Activated T-helper 2 cell treated with anti-CD3 and anti-CD28 coated beads, Interferon-gamma antibody, Interleukin-2, Interleukin-4, amounts not matched to agents 10 μg/mL and 5 μg/mL and 100 μg/mL, durations not matched to agents 14 hours and 24 hours and 36 hours (primary cell): ENCODE measurements at regions not wholly inside any gene's neighbourhood (a gene's known extent, or its start where the extent isn't known, plus 50 kb on each side); places are given as distances from the start of the nearest gene placed in this dataset.
"Not testable (repeated sequence)": the region's sequence is repeated elsewhere in the genome, so short reads cannot be mapped to it uniquely, and the experiment has no call there.

ENCODE experiments used
- DNase-seq: peaks from one replicate; pipeline ENCODE4 v3.0.0; 2021; ENCODE audit warnings: low spot score
- H3K27ac Mint-ChIP-seq: one replicate; pipeline ENCODE4 v1.8.0; 2021; ENCODE audit warnings: mixed read lengths
- H3K27me3 Mint-ChIP-seq: one replicate; pipeline ENCODE4 v1.8.0; 2021; ENCODE audit warnings: low read depth, mixed read lengths
- H3K36me3 Mint-ChIP-seq: one replicate; pipeline ENCODE4 v1.8.0; 2021; ENCODE audit warnings: low read depth, mixed read lengths
- H3K4me1 Mint-ChIP-seq: one replicate; pipeline ENCODE4 v1.8.0; 2021; ENCODE audit warnings: low read depth, mixed read lengths
- H3K4me3 Mint-ChIP-seq: one replicate; pipeline ENCODE4 v1.8.0; 2021; ENCODE audit warnings: low read depth, mild to moderate bottlenecking, moderate library complexity, mixed read lengths
- H3K9me3 Mint-ChIP-seq: one replicate; pipeline ENCODE4 v1.8.0; 2021; ENCODE audit warnings: mixed read lengths
- intact Hi-C: fragments of 100-400 bp; cut with micrococcal nuclease; formaldehyde crosslinking; loops from one replicate; pipeline ENCODE4 v1.15.1; 2023

DNA sequence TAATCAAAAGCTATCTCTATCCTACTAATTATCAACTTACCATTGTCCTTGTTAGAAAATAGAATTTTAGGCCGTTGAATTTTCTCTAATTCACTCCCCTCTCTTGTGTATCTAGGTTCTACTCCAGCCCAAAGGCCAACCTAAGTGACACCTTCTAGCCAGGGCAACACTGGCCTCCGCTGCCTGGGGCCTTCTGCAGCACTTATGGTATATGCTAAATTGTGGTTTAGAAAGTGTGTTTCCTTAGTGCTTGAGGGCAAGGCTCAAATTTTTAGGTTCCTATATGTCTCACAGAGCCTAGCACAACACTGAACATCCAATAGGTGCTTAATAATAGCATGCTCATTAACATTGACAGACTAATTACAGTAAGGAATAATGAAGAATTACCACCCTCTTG lies 187.2 kb upstream of the IRF2BP2 start:
- H3K4me1 Mint-ChIP-seq, intact Hi-C loops, H3K4me3 Mint-ChIP-seq, H3K36me3 Mint-ChIP-seq, H3K27ac Mint-ChIP-seq, H3K9me3 Mint-ChIP-seq, H3K27me3 Mint-ChIP-seq, DNase-seq: not testable (repeated sequence)

DNA sequence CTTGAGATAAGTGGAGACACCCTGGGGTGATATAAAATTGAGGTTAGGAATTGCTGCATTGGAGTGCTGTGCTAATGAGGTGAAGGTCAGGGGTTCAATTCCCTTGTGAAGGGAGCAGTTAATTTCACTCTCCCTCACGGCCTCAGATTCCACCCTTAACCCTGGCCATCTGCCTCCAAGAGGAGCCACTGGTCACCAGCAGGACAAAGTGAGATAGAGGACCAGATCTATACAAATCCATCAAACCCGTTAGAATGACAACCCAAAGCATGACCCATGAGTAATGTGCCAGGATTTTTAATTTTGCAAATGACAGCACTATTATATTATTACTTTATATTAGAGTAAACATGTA lies 186.4 kb upstream of the IRF2BP2 start:
- H3K27ac Mint-ChIP-seq, H3K4me3 Mint-ChIP-seq, H3K9me3 Mint-ChIP-seq, H3K4me1 Mint-ChIP-seq, intact Hi-C loops, DNase-seq, H3K27me3 Mint-ChIP-seq, H3K36me3 Mint-ChIP-seq: not testable (repeated sequence)

GRCh38 chr1:234795711-234796437 lies 185.9 kb upstream of the IRF2BP2 start:
- H3K4me1 Mint-ChIP-seq, H3K27me3 Mint-ChIP-seq, H3K9me3 Mint-ChIP-seq, H3K27ac Mint-ChIP-seq, intact Hi-C loops, H3K4me3 Mint-ChIP-seq, DNase-seq, H3K36me3 Mint-ChIP-seq: not testable (repeated sequence)

- DNase-seq, intact Hi-C loops, H3K36me3 Mint-ChIP-seq, H3K27ac Mint-ChIP-seq, H3K4me3 Mint-ChIP-seq, H3K4me1 Mint-ChIP-seq, H3K27me3 Mint-ChIP-seq, H3K9me3 Mint-ChIP-seq: not testable (repeated sequence)
Observed at GRCh38 chr1:234795007-234795406, 185.0 kb upstream of the IRF2BP2 start.

GRCh38 chr1:234794452-234794851 lies 184.5 kb upstream of the IRF2BP2 start:
- intact Hi-C loops, DNase-seq, H3K27ac Mint-ChIP-seq, H3K4me3 Mint-ChIP-seq, H3K9me3 Mint-ChIP-seq, H3K27me3 Mint-ChIP-seq, H3K4me1 Mint-ChIP-seq, H3K36me3 Mint-ChIP-seq: not testable (repeated sequence)

DNA sequence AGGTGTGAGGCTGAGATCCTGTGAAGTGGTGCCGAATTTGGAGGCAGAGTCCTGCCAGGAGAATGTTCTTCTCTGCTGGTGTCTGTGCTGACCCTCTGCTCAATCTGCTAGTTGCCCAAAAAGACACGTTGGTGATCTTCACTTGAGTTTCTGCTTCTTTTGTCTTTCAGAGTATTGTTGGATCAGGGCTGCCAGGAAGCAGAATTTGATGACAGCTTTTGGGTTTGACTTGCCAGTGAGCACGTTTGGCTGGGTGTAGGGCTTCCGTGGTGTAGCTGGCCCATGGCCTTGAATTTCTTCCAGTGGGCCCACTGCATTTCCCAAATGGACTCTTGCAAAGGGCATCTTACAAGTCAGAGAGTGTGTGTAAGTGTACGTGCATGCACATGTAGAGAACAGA lies 183.9 kb upstream of the IRF2BP2 start:
- H3K36me3 Mint-ChIP-seq, H3K27me3 Mint-ChIP-seq, H3K27ac Mint-ChIP-seq, H3K4me1 Mint-ChIP-seq, H3K4me3 Mint-ChIP-seq, intact Hi-C loops, DNase-seq, H3K9me3 Mint-ChIP-seq: not testable (repeated sequence)

DNA sequence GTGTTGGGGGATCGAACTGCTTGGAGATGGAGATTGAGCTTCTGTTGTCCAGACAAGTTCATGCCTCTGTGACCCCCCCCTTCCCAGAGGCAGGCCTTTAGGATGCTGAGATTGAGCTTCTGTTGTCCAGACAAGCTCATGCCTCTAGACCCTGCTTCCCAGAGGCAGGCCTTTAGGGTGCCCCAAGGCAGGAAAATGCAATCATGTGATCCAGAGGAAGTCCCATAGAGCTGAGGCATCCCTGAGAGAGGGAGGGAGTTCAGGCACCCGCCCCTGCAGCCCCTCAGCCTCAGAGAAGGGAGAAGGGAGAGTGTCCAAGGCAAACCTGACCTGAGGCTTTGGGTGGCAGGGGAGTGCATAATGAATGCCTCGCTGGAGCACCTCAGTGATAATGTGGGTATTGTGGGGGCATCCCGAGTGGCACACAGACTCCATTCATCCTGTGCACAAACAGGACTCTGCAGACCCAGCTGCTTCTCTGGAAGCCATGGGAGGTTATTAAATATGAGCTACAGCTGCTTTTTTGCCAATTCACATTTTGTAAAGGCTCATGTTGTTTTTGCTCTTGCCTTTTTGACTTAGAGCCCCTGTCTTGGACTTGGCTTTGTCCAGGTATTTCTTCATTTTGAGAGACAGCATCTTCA lies 182.4 kb upstream of the IRF2BP2 start:
- intact Hi-C loops, H3K9me3 Mint-ChIP-seq, H3K27me3 Mint-ChIP-seq, H3K36me3 Mint-ChIP-seq, H3K4me1 Mint-ChIP-seq, H3K27ac Mint-ChIP-seq, H3K4me3 Mint-ChIP-seq, DNase-seq: not testable (repeated sequence)

DNA sequence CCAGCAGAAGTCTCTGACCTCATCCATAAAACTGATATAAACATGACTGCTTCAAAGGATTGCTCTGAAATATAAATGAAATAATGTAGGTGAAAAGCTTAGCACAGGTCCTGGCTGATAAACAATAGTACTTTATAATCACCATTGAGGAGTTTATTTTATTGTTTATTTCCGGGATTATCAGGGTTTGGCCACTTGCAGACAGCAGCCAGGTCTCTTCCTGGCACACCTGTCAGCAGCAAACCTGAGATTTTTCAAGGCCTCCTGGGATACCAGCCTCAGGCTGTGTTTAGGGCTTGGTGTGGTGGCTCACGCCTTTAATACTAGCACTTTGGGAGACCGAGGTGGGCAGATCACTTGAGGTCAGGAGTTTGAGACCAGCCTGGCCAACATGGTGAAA lies 181.6 kb upstream of the IRF2BP2 start:
- H3K4me3 Mint-ChIP-seq, intact Hi-C loops, DNase-seq, H3K27me3 Mint-ChIP-seq, H3K9me3 Mint-ChIP-seq, H3K4me1 Mint-ChIP-seq, H3K27ac Mint-ChIP-seq, H3K36me3 Mint-ChIP-seq: not testable (repeated sequence)

DNA sequence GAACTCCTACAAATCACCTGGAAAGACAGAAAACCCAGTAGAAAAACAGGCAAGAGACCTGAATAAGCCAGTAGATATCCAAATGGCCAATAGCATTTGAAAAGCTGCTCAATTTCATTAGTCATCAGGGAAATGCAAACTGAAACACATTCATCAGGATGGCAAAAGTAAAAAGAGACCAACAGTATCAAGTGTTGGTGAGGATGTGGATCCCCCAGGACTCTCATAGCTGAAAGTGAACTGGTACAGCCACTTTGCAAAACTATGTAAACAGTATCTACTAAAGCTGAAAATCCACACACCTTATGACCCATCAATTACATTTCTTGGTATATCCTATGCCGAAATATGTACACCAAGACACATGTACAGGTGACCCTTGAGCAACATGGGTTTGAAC lies 180.4 kb upstream of the IRF2BP2 start:
- H3K9me3 Mint-ChIP-seq, H3K27ac Mint-ChIP-seq, DNase-seq, intact Hi-C loops, H3K4me1 Mint-ChIP-seq, H3K27me3 Mint-ChIP-seq, H3K36me3 Mint-ChIP-seq, H3K4me3 Mint-ChIP-seq: not testable (repeated sequence)

DNA sequence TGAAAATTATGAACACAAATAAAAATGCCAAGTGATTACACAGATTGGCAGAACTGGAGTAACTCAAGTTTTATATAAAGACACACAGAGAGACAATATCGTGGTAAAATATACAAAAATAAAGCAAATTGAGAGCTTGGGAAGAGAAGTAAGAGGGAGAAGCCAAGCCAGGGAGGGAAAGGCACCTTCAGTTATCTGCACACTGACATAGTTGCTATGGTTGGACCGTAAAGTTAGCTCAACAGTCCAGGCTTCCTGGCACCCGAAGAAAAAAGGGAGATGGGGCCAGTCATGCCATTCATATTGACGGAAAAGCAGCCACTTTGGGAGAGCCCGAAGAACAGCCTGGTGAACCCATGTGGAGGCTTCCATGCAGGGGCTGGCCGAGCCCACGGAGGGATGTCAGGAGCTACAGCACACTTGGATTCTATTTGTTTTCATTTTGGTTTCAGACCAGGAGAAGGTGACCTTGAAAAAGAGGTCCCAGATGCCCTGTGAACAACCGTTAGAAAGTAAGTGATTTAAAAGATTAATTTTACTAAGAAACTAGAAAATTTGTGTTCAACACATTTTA lies 177.1 kb upstream of the IRF2BP2 start:
- H3K27me3 Mint-ChIP-seq, intact Hi-C loops, H3K36me3 Mint-ChIP-seq, H3K4me3 Mint-ChIP-seq, H3K9me3 Mint-ChIP-seq, H3K27ac Mint-ChIP-seq, H3K4me1 Mint-ChIP-seq, DNase-seq: not testable (repeated sequence)

- DNase-seq, intact Hi-C loops, H3K4me3 Mint-ChIP-seq, H3K36me3 Mint-ChIP-seq, H3K4me1 Mint-ChIP-seq, H3K27ac Mint-ChIP-seq, H3K9me3 Mint-ChIP-seq, H3K27me3 Mint-ChIP-seq: not testable (repeated sequence)
Observed at GRCh38 chr1:234785922-234786321, 175.9 kb upstream of the IRF2BP2 start.

- H3K4me3 Mint-ChIP-seq, H3K27me3 Mint-ChIP-seq, H3K36me3 Mint-ChIP-seq, H3K27ac Mint-ChIP-seq, H3K9me3 Mint-ChIP-seq, intact Hi-C loops, DNase-seq, H3K4me1 Mint-ChIP-seq: not testable (repeated sequence)
Observed at GRCh38 chr1:234785471-234785919, 175.5 kb upstream of the IRF2BP2 start.

- H3K36me3 Mint-ChIP-seq, H3K27ac Mint-ChIP-seq, H3K9me3 Mint-ChIP-seq, intact Hi-C loops, H3K4me1 Mint-ChIP-seq, H3K4me3 Mint-ChIP-seq, DNase-seq, H3K27me3 Mint-ChIP-seq: not testable (repeated sequence)
Observed at GRCh38 chr1:234784108-234784507, 174.1 kb upstream of the IRF2BP2 start.
